ENCODE measurements at regions not wholly inside any gene's neighbourhood (a gene's known extent, or its start where the extent isn't known, plus 50 kb on each side); places are given as distances from the start of the nearest gene placed in this dataset.

GRCh38 chr7:85627791-85628586 is 441.1 kb upstream of the SEMA3D start:
- no peak for DNase-seq

GRCh38 chr7:85622059-85622458 is 435.2 kb upstream of the SEMA3D start:
- DNase-seq, result no peak

- DNase-seq, result no peak
Observed at GRCh38 chr7:85620936-85621685, 434.3 kb upstream of the SEMA3D start.

GRCh38 chr7:85619236-85619635 is 432.4 kb upstream of the SEMA3D start:
- DNase-seq, result no peak

- DNase-seq, result no peak
Observed at GRCh38 chr7:85614684-85615083, 427.8 kb upstream of the SEMA3D start.

GRCh38 chr7:85612514-85612913 is 425.7 kb upstream of the SEMA3D start:
- DNase-seq, result no peak

GRCh38 chr7:85608804-85609203 is 421.9 kb upstream of the SEMA3D start:
- DNase-seq, result no peak

- no peak for DNase-seq
Observed at GRCh38 chr7:85602196-85602595, 415.3 kb upstream of the SEMA3D start.

GRCh38 chr7:85600395-85600794 is 413.5 kb upstream of the SEMA3D start:
- DNase-seq, result no peak

- no peak for DNase-seq
Observed at GRCh38 chr7:85596827-85597226, 410.0 kb upstream of the SEMA3D start.

GRCh38 chr7:85595750-85596178 is 408.9 kb upstream of the SEMA3D start:
- no peak for DNase-seq

- no peak for DNase-seq
Observed at GRCh38 chr7:85593355-85593754, 406.5 kb upstream of the SEMA3D start.

GRCh38 chr7:85587785-85588184 is 400.9 kb upstream of the SEMA3D start:
- DNase-seq, result no peak

GRCh38 chr7:85586091-85586490 is 399.2 kb upstream of the SEMA3D start:
- DNase-seq, result no peak

- DNase-seq, result no peak
Observed at GRCh38 chr7:85583131-85583953, 396.5 kb upstream of the SEMA3D start.

- no peak for DNase-seq
Observed at GRCh38 chr7:85573844-85574243, 387.0 kb upstream of the SEMA3D start.

- no peak for DNase-seq
Observed at GRCh38 chr7:85573346-85573745, 386.5 kb upstream of the SEMA3D start.

GRCh38 chr7:85570898-85571297 is 384.0 kb upstream of the SEMA3D start:
- no peak for DNase-seq

- no peak for DNase-seq
Observed at GRCh38 chr7:85567983-85568382, 381.1 kb upstream of the SEMA3D start.

GRCh38 chr7:85566095-85566794 is 379.4 kb upstream of the SEMA3D start:
- DNase-seq, result no peak

GRCh38 chr7:85565276-85565675 is 378.4 kb upstream of the SEMA3D start:
- DNase-seq, result no peak

GRCh38 chr7:85564861-85565260 is 378.0 kb upstream of the SEMA3D start:
- DNase-seq, result no peak

- no peak for DNase-seq
Observed at GRCh38 chr7:85561706-85562105, 374.9 kb upstream of the SEMA3D start.
